HG03280 (cell line): ENCODE measurements at regions not wholly inside any gene's neighbourhood (a gene's known extent, or its start where the extent isn't known, plus 50 kb on each side); places are given as distances from the start of the nearest gene placed in this dataset.
"Not testable (repeated sequence)": the region's sequence is repeated elsewhere in the genome, so short reads cannot be mapped to it uniquely, and the experiment has no call there.

Source experiments
- ATAC-seq: cut with Tn5 transposase; IDR thresholded peaks from one replicate; pipeline ENCODE4 v1.9.1; 2021; ENCODE audit warnings: mild to moderate bottlenecking, moderate library complexity; ENCODE audit not compliant: unreplicated experiment

GRCh38 chrX:13188731-13189309, 131.0 kb downstream of the ATXN3L start:
- no peak for ATAC-seq

GRCh38 chrX:13186643-13187042, 133.2 kb downstream of the ATXN3L start:
- ATAC-seq, result not testable (repeated sequence)

GRCh38 chrX:13180807-13181206, 136.4 kb upstream of the FAM9C start:
- no peak for ATAC-seq

DNA sequence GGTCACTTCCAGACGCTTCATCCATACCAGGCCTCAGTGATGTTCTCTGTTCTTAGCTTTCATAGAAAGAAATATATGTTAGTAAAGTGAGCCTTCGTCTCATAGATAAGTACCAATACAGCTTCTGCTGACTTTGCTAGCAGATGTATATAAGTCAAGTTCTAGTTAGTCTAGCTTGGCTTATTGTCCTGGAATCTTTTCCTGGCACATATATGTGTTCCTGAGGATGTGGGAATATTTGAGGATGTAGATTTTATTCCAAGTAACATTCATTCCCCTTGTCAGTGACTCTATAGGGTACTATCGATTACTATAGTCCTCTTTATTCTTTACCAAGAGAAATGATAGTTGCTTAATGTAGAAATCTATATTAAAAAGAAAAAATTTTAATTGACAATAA, 135.2 kb upstream of the FAM9C start:
- no peak for ATAC-seq

GRCh38 chrX:13179100-13179499, 134.7 kb upstream of the FAM9C start:
- no peak for ATAC-seq

GRCh38 chrX:13177921-13178566, 133.6 kb upstream of the FAM9C start:
- ATAC-seq, result no peak

DNA sequence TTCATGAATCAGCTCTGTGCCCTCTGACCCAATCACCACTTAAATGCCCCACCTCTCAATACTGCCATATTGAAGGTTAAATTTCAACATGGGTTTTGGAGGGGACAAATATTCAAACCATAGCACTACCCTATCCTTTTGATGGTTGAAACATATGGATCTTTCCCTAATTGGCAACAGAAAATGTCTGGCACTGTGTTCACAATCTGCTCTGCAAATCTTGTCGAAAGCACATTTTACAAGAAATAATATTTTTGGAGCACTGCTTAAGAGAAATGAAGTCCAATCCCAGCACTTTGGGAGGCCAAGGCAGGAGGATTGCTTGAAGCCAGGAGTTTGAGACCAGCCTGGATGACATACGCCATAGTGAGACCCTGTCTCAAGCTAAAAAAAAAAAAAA, 130.6 kb upstream of the FAM9C start:
- ATAC-seq, result no peak

DNA sequence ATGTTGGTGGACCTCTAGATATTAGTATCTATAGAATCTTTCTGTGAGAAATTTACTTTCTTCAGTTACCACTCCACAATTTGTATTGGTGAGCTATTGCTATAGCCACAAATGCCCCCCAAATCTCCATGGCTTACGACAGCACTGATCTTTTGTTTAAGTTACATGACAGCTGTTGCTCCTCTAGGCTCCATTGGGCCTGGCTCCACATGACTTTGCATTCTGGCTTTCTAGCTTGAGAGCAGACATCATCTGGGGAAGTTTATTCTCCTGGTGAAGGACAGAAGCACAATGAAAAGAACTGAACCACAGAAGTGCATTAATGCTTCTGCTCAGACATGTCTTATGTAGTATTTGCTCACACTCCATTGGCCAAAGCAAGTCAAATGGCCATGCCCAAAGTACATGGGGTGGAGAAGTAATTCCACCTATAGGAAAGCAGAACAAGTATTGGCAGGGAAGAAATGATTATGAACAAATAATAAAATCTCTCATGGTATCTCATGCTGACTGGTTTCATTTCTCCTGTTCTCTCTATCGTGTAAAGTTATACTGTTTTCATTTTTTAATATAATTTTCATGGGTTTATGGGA, 126.6 kb upstream of the FAM9C start:
- ATAC-seq, result no peak

- ATAC-seq, result no peak
Observed at GRCh38 chrX:13169684-13170083, 125.3 kb upstream of the FAM9C start.

DNA sequence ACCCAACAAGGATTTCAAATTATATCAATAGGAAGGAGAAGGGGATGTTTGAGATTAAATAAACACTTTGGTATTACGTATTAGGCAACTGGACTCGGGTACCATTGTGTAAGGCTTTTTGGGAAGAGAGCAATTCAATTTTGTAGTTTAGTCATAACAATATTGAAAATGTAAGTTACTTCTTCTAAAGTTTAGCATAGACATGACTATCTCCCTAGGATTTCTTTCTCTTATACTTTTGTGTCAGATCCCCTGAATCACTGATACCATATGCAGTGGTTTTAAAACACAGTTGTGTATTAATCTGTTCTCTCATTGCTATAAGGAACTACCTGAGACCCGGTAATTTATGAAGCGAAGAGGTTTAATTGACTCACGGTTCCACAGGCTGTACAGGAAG, 123.8 kb upstream of the FAM9C start:
- no peak for ATAC-seq

- no peak for ATAC-seq
Observed at GRCh38 chrX:13167481-13168231, 123.2 kb upstream of the FAM9C start.

- no peak for ATAC-seq
Observed at GRCh38 chrX:13165266-13166189, 121.1 kb upstream of the FAM9C start.

- no peak for ATAC-seq
Observed at GRCh38 chrX:13164611-13165010, 120.2 kb upstream of the FAM9C start.

- no peak for ATAC-seq
Observed at GRCh38 chrX:13162772-13163410, 118.5 kb upstream of the FAM9C start.

DNA sequence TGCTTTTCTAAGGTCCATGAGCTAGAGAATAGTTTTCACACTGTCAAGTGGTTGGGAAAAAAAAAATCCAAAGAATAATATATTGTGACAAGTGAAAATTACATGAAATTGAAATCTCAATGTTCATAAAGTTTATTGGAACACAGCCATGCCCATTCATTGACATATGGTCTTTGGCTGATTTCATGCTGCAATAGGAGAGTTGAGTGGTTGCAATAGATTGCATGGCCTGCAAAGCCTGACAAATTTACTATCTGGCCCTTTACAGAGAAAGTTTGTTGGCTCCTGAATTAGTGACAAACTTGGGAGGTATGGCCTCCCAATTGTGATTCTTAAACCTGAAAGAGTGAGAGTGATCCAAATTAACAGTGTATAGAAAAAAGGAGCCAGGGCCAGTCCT, 115.5 kb upstream of the FAM9C start:
- no peak for ATAC-seq

DNA sequence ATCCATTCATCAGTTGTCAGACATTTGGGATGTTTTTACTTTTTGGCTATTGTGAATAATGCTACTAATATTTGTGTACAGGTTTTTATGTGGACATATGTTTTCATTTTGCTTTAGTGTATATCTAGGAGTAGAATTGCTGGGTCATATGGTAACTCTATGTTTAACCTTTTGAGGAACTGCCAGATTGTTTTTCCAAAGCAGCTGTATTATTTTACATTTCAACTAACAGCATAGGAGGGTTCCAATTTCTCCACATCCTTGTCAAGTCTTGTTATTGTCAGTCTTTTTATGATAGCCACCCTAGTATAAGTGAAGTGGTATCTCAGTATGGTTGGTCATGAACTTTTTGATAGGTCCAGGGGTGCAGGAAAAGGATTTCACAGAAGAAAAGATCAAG, 114.5 kb upstream of the FAM9C start:
- no peak for ATAC-seq

DNA sequence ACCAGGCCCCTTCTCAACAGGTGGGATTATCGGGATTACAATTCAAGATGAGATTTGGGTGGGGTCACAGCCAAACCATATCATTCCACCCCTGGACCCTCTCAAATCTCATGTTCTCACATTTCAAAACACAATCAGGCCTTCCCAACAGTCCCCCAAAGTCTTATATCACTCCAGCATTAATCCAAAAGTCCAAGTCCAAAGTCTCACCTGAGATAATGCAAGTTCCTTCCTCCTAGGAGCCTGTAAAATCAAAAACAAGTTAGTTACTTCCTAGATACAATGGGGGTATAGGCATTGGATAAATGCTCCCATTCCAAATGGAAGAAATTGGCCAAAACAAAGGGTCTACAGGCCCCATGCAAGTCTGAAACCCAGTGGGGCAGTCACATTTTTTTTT, 111.1 kb upstream of the FAM9C start:
- not testable (repeated sequence) for ATAC-seq

DNA sequence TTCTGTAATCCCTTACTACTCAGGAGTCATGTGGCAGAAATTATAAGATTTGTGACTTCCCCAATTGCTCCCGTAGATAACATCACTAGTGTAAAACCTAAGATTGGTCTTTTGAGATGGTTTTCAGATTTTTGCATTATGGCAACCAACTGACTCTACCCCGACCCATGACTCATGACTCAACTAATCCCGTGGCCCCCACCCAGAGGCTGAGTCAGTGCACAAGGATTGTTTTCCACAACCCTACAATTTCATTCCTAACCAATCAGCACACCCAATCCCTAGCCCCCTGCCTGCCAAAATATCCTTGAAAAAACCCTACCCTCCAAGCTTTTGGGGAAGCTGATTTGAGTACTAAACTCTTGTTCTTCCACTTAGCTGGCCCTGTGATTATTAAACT, 109.4 kb upstream of the FAM9C start:
- ATAC-seq, result no peak

DNA sequence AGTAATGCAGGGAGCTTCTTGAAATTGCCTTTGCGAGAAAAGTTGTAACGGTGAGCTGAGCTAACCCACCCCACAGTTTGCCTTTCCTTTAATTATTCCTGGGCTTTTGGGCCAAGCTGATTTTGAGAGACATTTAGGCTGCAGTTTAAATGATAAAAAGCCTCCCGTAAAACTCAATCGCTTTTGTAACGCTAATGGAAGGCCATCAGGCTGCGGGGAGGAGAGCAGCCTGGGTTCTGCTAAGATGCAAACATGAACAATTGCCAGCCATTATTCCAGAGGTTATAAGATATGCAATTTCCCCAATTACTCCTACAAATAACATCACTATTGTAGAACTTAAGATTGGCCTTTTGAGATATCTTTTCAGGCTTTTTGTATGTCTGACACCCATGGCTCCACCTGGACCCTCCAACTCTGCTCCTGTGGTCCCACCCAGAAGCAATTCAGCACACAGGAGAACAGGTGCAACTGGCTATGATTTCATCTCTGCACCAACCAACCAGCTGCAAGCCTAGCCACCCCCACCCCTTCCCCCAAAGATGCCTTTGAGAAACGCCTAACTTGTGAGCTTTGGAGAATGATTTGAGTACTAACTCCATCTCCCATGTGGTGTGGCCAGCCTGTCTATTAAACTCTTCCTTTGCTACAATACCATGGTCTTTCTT, 108.2 kb upstream of the FAM9C start:
- ATAC-seq, result no peak
